ENCODE measurements at regions not wholly inside any gene's neighbourhood (a gene's known extent, or its start where the extent isn't known, plus 50 kb on each side); places are given as distances from the start of the nearest gene placed in this dataset.

- TF ChIP-seq BRCA1 (IDR thresholded peaks at IDR 0.05), result no peak
- no peak for TF ChIP-seq BRCA1 (CRISPR knock-in tag; IDR thresholded peaks at IDR 0.05)
- no peak for TF ChIP-seq PHF8 (IDR thresholded peaks at IDR 0.05; ENCODE audit: borderline replicate concordance, low read length)
- no peak for TF ChIP-seq FOSL1 (tag; conservative IDR thresholded peaks at IDR 0.05)
- no peak for TF ChIP-seq CTCF (IDR thresholded peaks at IDR 0.05 in 2 of 3, conservative IDR thresholded peaks at IDR 0.05 in 1 of 3; ENCODE audit: insufficient read depth in 2 of 3, low read depth in 1 of 3, low read length in 3 of 3)
- TF ChIP-seq HOMEZ (CRISPR knock-in tag; IDR thresholded peaks at IDR 0.05), result no peak
- no peak for TF ChIP-seq TEAD4 (IDR thresholded peaks at IDR 0.05; ENCODE audit: low read length)
- TF ChIP-seq TEAD4 (CRISPR knock-in tag; IDR thresholded peaks at IDR 0.05; ENCODE audit: borderline replicate concordance), result no peak
- TF ChIP-seq TSHZ1 (CRISPR knock-in tag; IDR thresholded peaks at IDR 0.05), result no peak
- no peak for TF ChIP-seq E4F1 (CRISPR knock-in tag; IDR thresholded peaks at IDR 0.05; ENCODE audit: borderline replicate concordance)
- no peak for TF ChIP-seq THRA (IDR thresholded peaks at IDR 0.05)
- TF ChIP-seq CBX8 (IDR thresholded peaks at IDR 0.05; ENCODE audit: borderline replicate concordance, extremely low read depth, low read depth, low read length, poor library complexity, severe bottlenecking), result no peak
These were observed 56.0 kb upstream of the PARVA start for GRCh38 chr11:12321217-12321937.
